GM12892 (cell line): ENCODE measurements at regions not wholly inside any gene's neighbourhood (a gene's known extent, or its start where the extent isn't known, plus 50 kb on each side); places are given as distances from the start of the nearest gene placed in this dataset.
"Not testable (repeated sequence)": the region's sequence is repeated elsewhere in the genome, so short reads cannot be mapped to it uniquely, and the experiment has no call there.

ENCODE experiments used
- DNase-seq: peaks from one replicate; pipeline ENCODE4 v3.0.0; 2011; ENCODE audit not compliant: insufficient read length
- FAIRE-seq: peaks from 2 replicates; lab custom pipeline; 2011; peaks lifted over from hg19 to GRCh38; lab: Jason Lieb, UNC
- POLR2A ChIP-seq: IDR thresholded peaks from 2 replicates; pipeline ENCODE4 v1.6.1; 2011; ENCODE audit warnings: low read depth, low read length, control low read depth
- POLR2AphosphoS5 ChIP-seq: IDR thresholded peaks from 2 replicates; pipeline ENCODE4 v1.6.1; 2011; ENCODE audit warnings: low read depth, low read length, control low read depth
- TAF1 ChIP-seq: IDR thresholded peaks from 2 replicates; pipeline ENCODE4 v1.6.1; 2011; ENCODE audit warnings: low read depth, mild to moderate bottlenecking, control low read depth, low read length, borderline replicate concordance

- no peak for DNase-seq
- TF ChIP-seq TAF1 (no peak), POLR2AphosphoS5 (no peak), POLR2A (no peak)
- FAIRE-seq = no peak
Measured at GRCh38 chr3:22016197-22016596, 265.2 kb upstream of the ZNF385D start.

- not testable (repeated sequence) for DNase-seq, FAIRE-seq
Measured at GRCh38 chr3:22024638-22025037, 273.6 kb upstream of the ZNF385D start.

- no peak for FAIRE-seq
- TF ChIP-seq POLR2A = no peak
- TF ChIP-seq TAF1 = no peak
- no peak for TF ChIP-seq POLR2AphosphoS5
Measured at GRCh38 chr3:22029480-22029879, 278.5 kb upstream of the ZNF385D start.

GRCh38 chr3:22039161-22039560 is 288.2 kb upstream of the ZNF385D start:
- TF ChIP-seq POLR2A = no peak
- TF ChIP-seq POLR2AphosphoS5 = no peak
- TF ChIP-seq TAF1 = no peak
- no peak for DNase-seq
- no peak for FAIRE-seq

More at GRCh38 chr3:22029480-22029879, 278.5 kb upstream of the ZNF385D start:
- DNase-seq = no peak

- FAIRE-seq (no peak), DNase-seq (no peak)
Measured at GRCh38 chr3:22040150-22040549, 289.1 kb upstream of the ZNF385D start.

GRCh38 chr3:22045882-22046281 is 294.9 kb upstream of the ZNF385D start:
- TF ChIP-seq POLR2A (no peak), POLR2AphosphoS5 (no peak), TAF1 (no peak)
- FAIRE-seq (no peak), DNase-seq (no peak)

More at GRCh38 chr3:22040150-22040549, 289.1 kb upstream of the ZNF385D start:
- TF ChIP-seq TAF1 = no peak
- TF ChIP-seq POLR2A = no peak
- TF ChIP-seq POLR2AphosphoS5 = no peak

GRCh38 chr3:22063500-22063899 is 312.5 kb upstream of the ZNF385D start:
- TF ChIP-seq POLR2AphosphoS5 = no peak
- no peak for TF ChIP-seq TAF1
- TF ChIP-seq POLR2A = no peak
- FAIRE-seq (no peak), DNase-seq (no peak)

GRCh38 chr3:22068619-22069018 is 317.6 kb upstream of the ZNF385D start:
- no peak for TF ChIP-seq TAF1
- TF ChIP-seq POLR2A = no peak
- no peak for TF ChIP-seq POLR2AphosphoS5
- FAIRE-seq (no peak), DNase-seq (no peak)

GRCh38 chr3:22088204-22088603 is 337.2 kb upstream of the ZNF385D start:
- FAIRE-seq = no peak
- no peak for TF ChIP-seq TAF1
- TF ChIP-seq POLR2A = no peak
- TF ChIP-seq POLR2AphosphoS5 = no peak
- DNase-seq = no peak

GRCh38 chr3:22089284-22089683 is 338.3 kb upstream of the ZNF385D start:
- DNase-seq (no peak), FAIRE-seq (no peak)
- no peak for TF ChIP-seq POLR2AphosphoS5
- no peak for TF ChIP-seq TAF1

GRCh38 chr3:22091329-22091728 is 340.3 kb upstream of the ZNF385D start:
- DNase-seq = no peak
- FAIRE-seq = no peak
- TF ChIP-seq POLR2AphosphoS5 = no peak
- no peak for TF ChIP-seq POLR2A
- TF ChIP-seq TAF1 = no peak

GRCh38 chr3:22098021-22098420 is 347.0 kb upstream of the ZNF385D start:
- DNase-seq (no peak), FAIRE-seq (no peak)
- TF ChIP-seq POLR2AphosphoS5 (no peak), POLR2A (no peak), TAF1 (no peak)

GRCh38 chr3:22101351-22101750 is 350.3 kb upstream of the ZNF385D start:
- DNase-seq (no peak), FAIRE-seq (no peak)

GRCh38 chr3:22101811-22102210 is 350.8 kb upstream of the ZNF385D start:
- TF ChIP-seq POLR2AphosphoS5 (no peak), POLR2A (no peak), TAF1 (no peak)
- DNase-seq (no peak), FAIRE-seq (no peak)

More at GRCh38 chr3:22101351-22101750, 350.3 kb upstream of the ZNF385D start:
- TF ChIP-seq TAF1 (no peak), POLR2A (no peak), POLR2AphosphoS5 (no peak)
